Left ventricle myocardium inferior (tissue), 1 donor: ENCODE measurements at regions not wholly inside any gene's neighbourhood (a gene's known extent, or its start where the extent isn't known, plus 50 kb on each side); places are given as distances from the start of the nearest gene placed in this dataset.

Experiments
- DNase-seq: peaks from one replicate; pipeline ENCODE4 v3.0.0-alpha.2; 2020
- H3K27ac ChIP-seq: fragments of 200-600 bp; replicated peaks from 2 replicates; pipeline ENCODE4 v1.8.0; 2021
- H3K27me3 ChIP-seq: fragments of 200-600 bp; 2 replicates; pipeline ENCODE4 v1.8.0; 2021; ENCODE audit warnings: low read depth
- H3K36me3 ChIP-seq: fragments of 200-600 bp; 2 replicates; pipeline ENCODE4 v1.8.0; 2021
- H3K4me1 ChIP-seq: fragments of 200-600 bp; 2 replicates; pipeline ENCODE4 v1.8.0; 2021
- H3K4me3 ChIP-seq: fragments of 200-600 bp; 2 replicates; pipeline ENCODE4 v1.8.0; 2021; ENCODE audit warnings: mild to moderate bottlenecking, moderate library complexity
- H3K9me3 ChIP-seq: fragments of 200-600 bp; replicated peaks from 2 replicates; pipeline ENCODE4 v1.8.0; 2021
- CTCF ChIP-seq: fragments of 200-600 bp; IDR thresholded peaks from 2 replicates; pipeline ENCODE4 v1.8.0; 2021; ENCODE audit warnings: antibody characterized with exemption, mild to moderate bottlenecking, borderline replicate concordance
- intact Hi-C: fragments of 100-400 bp; cut with micrococcal nuclease; formaldehyde crosslinking; loops from one replicate; pipeline ENCODE4 v1.11.0; 2022
- donor health status: DM: no; HTN: yes; CAD: no; lungs with severe emphysema.

DNA sequence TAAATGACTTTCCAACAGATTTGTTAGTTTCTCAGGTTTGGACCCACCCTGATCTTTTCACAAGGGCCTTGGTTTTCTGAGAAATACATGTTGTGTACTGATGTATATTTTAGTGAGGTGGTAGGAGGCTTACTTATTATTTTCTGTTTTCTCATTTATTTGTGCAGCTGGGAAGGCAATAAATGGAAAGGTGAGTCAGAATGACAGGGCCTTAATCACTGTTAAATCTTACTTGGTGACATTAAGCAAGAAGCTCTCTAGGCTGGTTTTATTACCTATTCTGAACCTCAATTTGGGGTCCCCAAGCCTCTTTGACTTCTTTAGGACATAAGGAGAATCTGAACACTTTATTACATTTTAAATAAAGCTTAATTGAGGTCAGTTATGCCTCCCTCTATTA lies 214.0 kb upstream of the DAB2 start:
- Histone ChIP-seq H3K9me3 (no peaks in the 10 kb centered on the region), H3K4me3 (no peak overlapping the region), H3K27me3 (no peaks in the 10 kb centered on the region), H3K27ac (no peak overlapping the region), H3K36me3 (no peaks in the 10 kb centered on the region), H3K4me1 (no peaks in the 10 kb centered on the region)
- DNase-seq, result no peak
- intact Hi-C loops, result no loop called here
- no peak for TF ChIP-seq CTCF

- no peak for TF ChIP-seq CTCF
- Histone ChIP-seq H3K36me3 (no peaks in the 10 kb centered on the region), H3K4me3 (no peak overlapping the region), H3K4me1 (no peaks in the 10 kb centered on the region), H3K9me3 (no peaks in the 10 kb centered on the region), H3K27ac (no peak overlapping the region), H3K27me3 (peaks cover 4% of the 10 kb centered on the region)
- intact Hi-C loops, result no loop called here
- DNase-seq, result no peak
These were observed 208.3 kb upstream of the DAB2 start for GRCh38 chr5:39633057-39633456.

- intact Hi-C loops, result no loop called here
- Histone ChIP-seq H3K27me3 (peaks cover 9% of the 10 kb centered on the region), H3K4me1 (no peaks in the 10 kb centered on the region), H3K27ac (no peak overlapping the region), H3K9me3 (no peaks in the 10 kb centered on the region), H3K36me3 (no peaks in the 10 kb centered on the region), H3K4me3 (no peak overlapping the region)
- no peak for TF ChIP-seq CTCF
- no peak for DNase-seq
These were observed 207.2 kb upstream of the DAB2 start for GRCh38 chr5:39631958-39632357.

GRCh38 chr5:39629946-39630345 lies 205.2 kb upstream of the DAB2 start:
- Histone ChIP-seq H3K9me3 (no peaks in the 10 kb centered on the region), H3K4me3 (no peak overlapping the region), H3K27me3 (peaks cover 12% of the 10 kb centered on the region), H3K4me1 (no peaks in the 10 kb centered on the region), H3K27ac (no peak overlapping the region), H3K36me3 (no peaks in the 10 kb centered on the region)
- intact Hi-C loops, result no loop called here
- DNase-seq, result no peak
- TF ChIP-seq CTCF, result no peak

GRCh38 chr5:39628348-39628747 lies 203.6 kb upstream of the DAB2 start:
- Histone ChIP-seq H3K4me1 (no peaks in the 10 kb centered on the region), H3K36me3 (no peaks in the 10 kb centered on the region), H3K27ac (no peak overlapping the region), H3K4me3 (no peak overlapping the region), H3K9me3 (no peaks in the 10 kb centered on the region), H3K27me3 (peaks cover 12% of the 10 kb centered on the region)
- intact Hi-C loops, result no loop called here
- TF ChIP-seq CTCF, result no peak
- no peak for DNase-seq

DNA sequence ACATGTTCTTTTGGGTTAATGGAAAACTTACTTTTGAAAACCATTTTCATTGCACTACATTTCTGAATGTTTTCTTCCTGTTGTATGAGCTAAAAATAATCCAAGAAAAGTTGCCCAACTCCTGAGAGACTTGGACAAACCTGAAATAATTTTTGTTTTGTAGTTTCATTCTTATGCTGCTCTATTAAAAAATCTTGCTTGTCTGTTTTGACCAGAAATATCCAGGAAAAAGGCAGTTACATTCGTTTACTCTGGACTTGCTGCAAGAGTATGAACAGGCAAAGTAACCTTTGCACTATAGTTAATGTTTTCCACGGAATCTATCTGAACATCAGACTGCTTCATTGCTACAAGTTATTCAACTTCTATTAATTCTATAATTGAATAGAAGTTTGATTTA lies 200.1 kb upstream of the DAB2 start:
- Histone ChIP-seq H3K4me3 (no peak overlapping the region), H3K36me3 (no peaks in the 10 kb centered on the region), H3K27ac (no peak overlapping the region), H3K9me3 (no peaks in the 10 kb centered on the region), H3K4me1 (no peaks in the 10 kb centered on the region), H3K27me3 (peaks cover 16% of the 10 kb centered on the region)
- intact Hi-C loops, result no loop called here
- no peak for DNase-seq
- TF ChIP-seq CTCF, result no peak
